GM19438 (cell line): ENCODE measurements at regions not wholly inside any gene's neighbourhood (a gene's known extent, or its start where the extent isn't known, plus 50 kb on each side); places are given as distances from the start of the nearest gene placed in this dataset.
"Not testable (repeated sequence)": the region's sequence is repeated elsewhere in the genome, so short reads cannot be mapped to it uniquely, and the experiment has no call there.

ENCODE experiments used
- ATAC-seq: cut with Tn5 transposase; IDR thresholded peaks from one replicate; pipeline ENCODE4 v1.9.1; 2021; ENCODE audit warnings: low read depth; ENCODE audit not compliant: unreplicated experiment

GRCh38 chr5:102613661-102614060, 114.9 kb upstream of the SLCO6A1 start:
- no peak for ATAC-seq

- ATAC-seq = no peak
These were observed 118.7 kb upstream of the SLCO6A1 start for GRCh38 chr5:102617191-102618187.

- no peak for ATAC-seq
These were observed 123.5 kb upstream of the SLCO6A1 start for GRCh38 chr5:102622262-102622661.

- ATAC-seq = no peak
These were observed 124.7 kb upstream of the SLCO6A1 start for GRCh38 chr5:102623329-102624065.

- ATAC-seq = no peak
These were observed 125.6 kb upstream of the SLCO6A1 start for GRCh38 chr5:102624405-102624804.

GRCh38 chr5:102625468-102625867, 126.7 kb upstream of the SLCO6A1 start:
- no peak for ATAC-seq

GRCh38 chr5:102625928-102626327, 127.1 kb upstream of the SLCO6A1 start:
- no peak for ATAC-seq

- no peak for ATAC-seq
These were observed 127.8 kb upstream of the PAM start for GRCh38 chr5:102627315-102627714.

GRCh38 chr5:102628441-102629175, 126.5 kb upstream of the PAM start:
- ATAC-seq = no peak

- no peak for ATAC-seq
These were observed 125.1 kb upstream of the PAM start for GRCh38 chr5:102629827-102630605.

- ATAC-seq = not testable (repeated sequence)
These were observed 119.7 kb upstream of the PAM start for GRCh38 chr5:102635399-102635798.

- ATAC-seq = no peak
These were observed 116.8 kb upstream of the PAM start for GRCh38 chr5:102638316-102638715.

GRCh38 chr5:102638912-102639652, 116.0 kb upstream of the PAM start:
- no peak for ATAC-seq

- ATAC-seq = no peak
These were observed 105.4 kb upstream of the PAM start for GRCh38 chr5:102649731-102650130.

GRCh38 chr5:102651466-102651865, 103.6 kb upstream of the PAM start:
- ATAC-seq = no peak

- no peak for ATAC-seq
These were observed 100.4 kb upstream of the PAM start for GRCh38 chr5:102654559-102655349.

- no peak for ATAC-seq
These were observed 96.0 kb upstream of the PAM start for GRCh38 chr5:102659151-102659550.

GRCh38 chr5:102660111-102660510, 95.0 kb upstream of the PAM start:
- no peak for ATAC-seq
